Cerebellar cortex (tissue), 1 donor: ENCODE measurements at regions not wholly inside any gene's neighbourhood (a gene's known extent, or its start where the extent isn't known, plus 50 kb on each side); places are given as distances from the start of the nearest gene placed in this dataset.
"Not testable (repeated sequence)": the region's sequence is repeated elsewhere in the genome, so short reads cannot be mapped to it uniquely, and the experiment has no call there.

Source experiments
- DNase-seq: peaks from one replicate; pipeline ENCODE4 v3.0.0-alpha.2; 2015; ENCODE audit warnings: low spot score

DNA sequence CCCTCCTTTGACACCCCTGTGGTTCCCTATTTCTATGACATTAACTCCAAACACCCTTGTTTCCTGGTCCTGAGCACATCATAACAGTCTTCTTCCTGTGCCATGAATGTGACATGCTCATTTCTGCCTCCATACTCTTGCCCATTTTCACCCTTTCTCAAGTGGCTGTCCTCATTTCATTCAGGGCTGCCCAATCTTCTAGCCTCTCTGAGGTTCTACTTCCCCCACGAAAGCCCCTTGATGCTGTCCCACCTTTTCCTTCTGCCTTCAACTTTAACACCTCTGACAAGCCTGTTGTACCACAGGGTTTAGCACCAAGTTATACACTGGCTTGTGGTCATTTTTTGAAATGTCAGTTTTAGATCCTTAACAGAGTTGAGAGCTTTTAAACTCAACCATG is 136.2 kb upstream of the BOD1L1 start:
- no peak for DNase-seq

DNA sequence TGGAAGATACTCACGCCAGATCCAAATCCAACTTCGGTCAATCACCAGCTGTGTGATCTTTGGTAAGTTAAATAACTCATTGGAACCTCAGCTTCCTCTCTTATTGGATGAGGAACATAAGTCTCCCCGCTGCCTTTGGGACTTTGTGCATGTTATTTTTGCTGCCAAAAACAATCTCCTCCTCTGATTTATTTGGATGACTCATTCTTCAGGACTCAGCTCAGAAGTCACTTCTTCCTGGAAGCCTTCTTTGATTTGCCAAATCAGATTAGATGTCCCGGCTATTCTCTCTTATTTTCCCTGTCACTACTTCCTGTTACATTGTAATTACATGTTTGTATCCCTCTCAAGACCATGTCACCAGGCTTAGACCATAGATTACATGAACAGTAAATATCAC is 138.0 kb upstream of the BOD1L1 start:
- no peak for DNase-seq

DNA sequence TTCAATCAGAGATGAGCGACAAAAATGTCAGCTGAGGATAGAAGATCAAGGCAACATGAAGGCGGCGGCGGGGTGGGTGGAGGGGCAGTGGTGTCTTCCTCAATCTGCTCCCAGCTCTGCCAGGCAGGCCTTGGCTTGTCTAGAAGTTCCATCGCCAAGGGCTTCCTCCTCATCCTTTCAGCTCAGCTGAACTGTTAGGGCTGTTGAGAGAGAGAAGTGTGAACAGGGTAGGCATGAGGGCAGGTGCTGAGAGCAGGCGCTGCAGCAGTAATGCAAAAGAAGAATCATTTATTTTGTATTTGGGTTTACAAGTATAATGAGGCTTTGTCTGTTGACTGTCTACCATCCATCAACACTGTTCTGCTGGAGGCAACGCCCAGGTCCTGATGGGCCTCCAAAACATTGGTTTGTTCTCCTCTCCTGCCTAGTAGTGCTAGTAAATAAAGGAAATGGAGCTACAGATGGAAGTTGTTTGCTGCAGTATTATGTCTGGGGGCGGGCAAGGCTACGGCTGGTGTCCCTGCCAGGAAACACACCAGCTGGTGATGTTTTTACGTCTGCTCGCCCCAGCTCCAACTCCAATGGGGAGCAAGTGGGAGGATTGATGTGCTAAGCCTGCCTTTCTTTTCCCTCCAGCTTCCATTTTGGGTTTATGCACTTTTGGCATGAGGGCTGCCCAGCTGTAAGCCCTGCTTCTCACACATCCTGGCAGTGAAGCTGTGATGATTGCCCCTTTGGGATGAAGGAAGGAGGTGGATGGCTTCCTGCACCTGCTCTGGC is 139.4 kb upstream of the BOD1L1 start:
- no peak for DNase-seq

DNA sequence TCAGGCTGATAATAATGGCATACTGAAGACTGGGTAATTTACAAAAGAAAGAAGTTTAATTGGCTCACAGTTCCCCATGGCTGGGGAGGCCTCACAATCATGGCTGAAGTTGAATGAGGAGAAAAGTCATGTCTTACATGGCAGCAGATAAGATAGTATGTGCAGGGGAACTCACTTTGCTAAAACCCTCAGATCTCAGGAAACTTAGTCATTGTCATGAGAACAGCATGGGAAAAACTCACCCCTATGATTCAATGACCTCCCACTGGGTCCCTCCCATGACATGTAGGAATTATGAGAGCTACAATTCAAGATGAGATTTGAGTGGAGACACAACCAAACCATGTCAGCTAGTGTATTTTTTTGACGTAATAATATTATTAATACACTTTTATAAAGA is 149.8 kb upstream of the BOD1L1 start:
- no peak for DNase-seq

DNA sequence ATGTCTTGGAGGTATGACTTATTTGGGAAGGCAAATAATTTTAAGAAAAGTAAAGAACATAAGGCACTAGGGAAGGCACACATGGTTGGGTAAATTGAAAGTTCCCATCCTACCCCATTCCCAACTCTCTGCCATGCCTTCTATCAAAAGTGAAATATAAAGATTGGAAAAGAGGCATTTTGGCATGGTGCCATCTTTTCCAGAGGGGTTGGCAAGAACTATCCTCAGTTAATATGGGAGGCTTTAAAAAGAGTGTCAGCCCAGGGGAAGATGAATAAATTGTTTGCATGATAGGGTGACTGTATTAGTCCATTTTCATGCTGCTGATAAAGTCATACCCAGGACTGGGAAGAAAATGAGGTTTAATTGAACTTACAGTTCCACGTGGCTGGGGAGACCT is 150.8 kb upstream of the BOD1L1 start:
- DNase-seq: no peak

DNA sequence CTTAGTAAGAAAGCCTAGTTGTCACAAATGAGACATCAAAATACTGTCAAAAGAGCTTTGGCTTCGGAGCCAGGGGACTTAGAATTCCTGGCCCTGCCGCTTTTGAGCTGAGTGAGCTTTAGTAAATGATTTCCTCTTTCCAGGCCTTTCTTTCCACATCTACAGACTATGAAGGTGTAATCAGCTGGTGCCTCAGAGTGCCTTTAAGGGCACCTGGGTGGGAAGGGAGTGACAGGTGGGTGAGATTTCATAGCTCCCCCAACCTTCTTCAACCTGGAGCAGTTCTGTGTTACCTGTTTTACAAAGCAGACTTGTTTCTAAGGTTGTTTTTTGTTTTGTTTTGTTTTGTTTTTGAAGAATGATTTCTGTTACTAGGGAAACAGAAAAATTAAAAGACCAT is 154.7 kb upstream of the BOD1L1 start:
- no peak for DNase-seq

DNA sequence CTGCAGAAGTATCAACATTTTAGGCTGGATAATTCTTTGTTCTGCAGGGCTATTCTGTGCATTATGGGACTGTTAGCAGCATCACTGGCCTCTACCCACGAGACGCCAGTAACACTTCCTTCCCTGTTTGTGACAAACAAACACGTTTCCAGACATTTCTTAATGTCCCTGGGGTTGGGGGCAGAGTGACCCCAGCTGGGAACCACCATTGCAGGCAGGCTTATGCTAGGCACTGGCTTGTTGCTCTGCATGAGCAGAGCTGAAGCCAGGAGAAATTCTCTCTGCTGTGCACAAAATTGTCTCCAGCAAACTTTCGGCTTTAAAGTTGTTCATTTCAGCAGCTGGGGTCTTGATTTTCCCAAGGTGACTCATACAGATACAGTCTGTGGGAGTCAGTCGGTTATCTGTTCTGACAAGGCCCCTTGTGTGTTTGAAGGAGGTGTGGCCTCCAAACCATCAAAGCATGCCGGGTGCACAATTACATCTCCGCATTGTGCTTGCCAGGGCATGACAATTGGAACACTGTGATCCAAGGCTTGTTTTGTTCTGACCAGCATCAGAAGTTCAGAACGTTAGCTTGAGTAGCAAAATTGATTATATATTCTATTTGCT is 156.4 kb upstream of the BOD1L1 start:
- DNase-seq: no peak

DNA sequence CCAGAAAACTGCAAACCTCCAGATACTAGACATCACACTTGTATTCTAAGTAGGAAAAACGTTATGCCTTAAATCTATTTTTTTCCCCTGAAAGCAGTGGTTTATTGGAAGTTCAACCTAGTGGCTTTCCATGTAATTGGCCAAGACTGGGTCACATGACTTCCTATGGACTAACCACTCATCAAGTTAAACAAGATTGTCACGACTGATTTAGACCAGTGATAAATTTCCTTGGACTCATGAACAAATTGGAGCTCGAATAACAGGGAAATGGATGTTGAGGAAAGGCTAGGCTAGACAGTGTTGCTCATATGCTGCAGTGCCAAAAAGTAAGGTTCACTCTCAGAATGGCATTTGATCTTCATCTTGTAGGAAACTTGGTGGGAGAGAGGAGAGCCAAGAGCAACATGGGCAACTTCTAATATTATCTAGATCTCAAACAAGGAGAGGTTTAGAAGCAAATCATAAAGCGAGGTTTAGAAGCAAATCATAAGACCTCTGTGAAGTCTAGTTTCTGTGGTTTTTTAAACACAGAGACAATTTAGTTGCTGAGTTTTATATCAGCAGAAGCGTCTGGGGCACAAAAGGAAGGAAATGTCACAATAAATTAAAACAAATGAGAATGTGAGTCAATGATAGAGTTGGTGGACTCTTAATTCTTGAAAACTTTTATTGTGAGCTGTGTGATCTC is 165.6 kb upstream of the BOD1L1 start:
- no peak for DNase-seq

DNA sequence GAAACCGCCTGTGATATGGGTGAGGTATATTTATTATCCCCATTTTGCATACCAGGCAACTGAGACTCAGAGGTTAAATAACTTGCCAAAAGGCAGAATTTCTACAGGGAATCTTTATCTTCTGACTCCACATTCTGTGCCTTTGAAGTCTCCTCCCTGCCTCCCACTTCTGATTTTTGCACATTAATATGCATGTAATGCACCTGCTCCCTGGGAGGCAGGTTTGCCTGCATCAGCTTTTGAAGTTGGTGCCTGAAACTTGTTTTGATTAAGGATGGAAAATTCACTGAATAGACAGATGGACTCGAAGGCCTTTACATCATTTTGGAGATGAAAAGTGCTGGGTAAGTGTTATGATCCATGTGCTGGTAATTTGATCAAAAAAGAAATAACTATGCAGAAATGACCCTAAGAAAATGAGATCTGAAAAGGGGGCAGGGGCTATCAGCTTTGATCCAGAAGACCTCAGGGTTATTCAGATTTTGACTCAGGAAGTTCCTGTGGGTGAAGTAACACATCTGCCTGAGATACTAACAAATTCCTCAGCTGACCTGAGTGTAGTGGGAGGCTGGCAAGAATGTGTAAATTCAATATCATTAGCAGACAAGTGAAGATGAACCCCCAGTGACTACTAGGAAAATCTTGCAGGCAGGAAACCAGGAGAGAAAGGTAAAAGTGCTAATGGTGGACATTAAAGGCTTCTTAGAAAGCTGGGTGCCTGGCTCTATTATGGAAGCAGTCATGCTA is 167.5 kb upstream of the BOD1L1 start:
- DNase-seq: no peak

DNA sequence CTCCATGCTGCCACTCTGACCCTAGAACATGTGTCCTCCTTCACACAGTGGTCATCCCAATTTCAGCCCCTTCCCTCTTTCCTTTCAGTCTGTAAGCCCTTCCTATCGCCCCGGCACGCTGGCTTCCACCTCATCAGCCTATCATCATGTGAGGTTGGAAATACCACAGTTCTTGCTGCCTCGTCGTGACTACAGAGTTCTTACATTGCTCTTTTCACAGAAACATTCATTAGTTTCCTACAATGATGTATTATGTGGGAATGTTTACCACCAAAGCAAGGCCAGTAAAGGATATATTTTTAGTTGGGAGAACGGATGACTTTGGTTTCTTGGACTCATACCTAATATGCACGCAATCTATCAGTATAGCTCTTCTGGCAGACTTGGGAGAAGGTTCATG is 169.5 kb upstream of the BOD1L1 start:
- no peak for DNase-seq

DNA sequence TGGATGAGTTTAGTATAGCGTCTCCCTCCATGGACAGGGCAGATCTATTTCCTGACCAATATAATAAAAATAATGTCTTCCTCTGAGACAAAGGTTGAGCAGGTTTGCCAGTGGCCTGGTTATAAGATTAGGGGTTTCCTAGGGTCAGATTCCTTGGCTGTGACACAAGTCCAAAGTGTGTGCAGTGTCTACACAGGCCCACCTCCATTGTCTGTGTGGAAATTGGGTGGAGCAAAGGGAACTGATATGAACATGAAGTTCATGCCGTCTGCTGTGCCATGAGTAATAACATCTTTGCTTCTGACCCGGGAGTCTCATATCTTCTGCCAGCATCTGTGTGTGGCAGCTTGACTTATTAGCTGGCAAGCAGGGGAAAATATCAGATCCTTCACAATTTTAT is 187.7 kb upstream of the BOD1L1 start:
- DNase-seq: no peak

DNA sequence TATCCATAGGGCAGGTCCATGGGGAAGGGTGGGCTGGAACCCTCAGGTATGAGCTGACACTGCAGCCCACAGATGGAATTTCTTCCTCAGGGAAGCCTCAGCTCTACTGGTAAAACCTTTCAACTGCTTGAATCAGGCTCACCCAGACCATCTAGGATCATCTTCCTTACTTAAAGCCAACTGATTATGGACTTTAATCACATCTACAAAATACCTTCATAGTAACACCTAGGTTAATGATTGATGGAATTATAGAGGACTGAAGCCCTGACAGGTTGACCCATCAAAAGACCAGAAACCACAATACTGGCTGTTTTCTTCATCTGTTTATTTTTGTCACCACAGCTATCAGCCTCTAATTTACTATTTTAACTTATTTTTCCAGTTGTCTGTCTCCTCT is 188.9 kb upstream of the BOD1L1 start:
- no peak for DNase-seq

DNA sequence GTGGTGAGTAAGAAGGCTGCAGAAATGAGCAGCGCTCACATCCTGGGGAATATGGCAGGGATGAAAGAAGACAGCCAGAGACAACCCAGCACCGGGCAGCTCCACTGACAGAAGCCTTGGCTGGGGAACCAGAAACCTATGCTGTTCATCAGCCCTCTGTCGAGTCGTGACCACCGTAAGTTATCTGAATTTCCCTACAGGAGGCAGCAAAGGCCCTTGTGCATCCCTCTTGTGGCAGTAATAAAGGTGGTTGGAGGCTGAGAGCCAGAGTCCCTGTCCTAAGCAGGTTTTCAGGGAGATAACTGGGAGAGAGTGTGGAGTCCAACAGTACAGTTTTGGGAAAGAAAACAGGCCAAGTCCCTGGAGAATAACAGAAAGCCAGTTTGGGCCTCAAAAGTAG is 194.0 kb upstream of the BOD1L1 start:
- DNase-seq: no peak

DNA sequence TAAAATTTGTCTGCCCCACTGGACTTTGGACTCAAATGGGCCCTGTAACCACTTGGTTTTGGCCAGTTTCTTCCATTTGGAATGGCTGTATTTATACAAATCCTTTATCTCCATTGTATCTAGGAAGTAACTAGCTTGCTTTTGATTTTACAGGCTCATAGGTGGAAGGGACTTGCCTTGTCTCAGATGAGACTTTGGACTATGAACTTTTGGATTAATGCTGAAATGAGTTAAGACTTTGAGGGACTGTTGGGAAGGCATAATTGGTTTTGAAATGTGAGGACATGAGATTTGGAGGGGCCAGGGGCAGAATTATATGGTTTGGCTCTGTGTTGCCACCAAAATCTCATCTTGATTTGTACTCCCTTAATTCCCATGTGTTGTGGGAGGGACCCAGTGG is 198.3 kb upstream of the BOD1L1 start:
- DNase-seq: not testable (repeated sequence)

DNA sequence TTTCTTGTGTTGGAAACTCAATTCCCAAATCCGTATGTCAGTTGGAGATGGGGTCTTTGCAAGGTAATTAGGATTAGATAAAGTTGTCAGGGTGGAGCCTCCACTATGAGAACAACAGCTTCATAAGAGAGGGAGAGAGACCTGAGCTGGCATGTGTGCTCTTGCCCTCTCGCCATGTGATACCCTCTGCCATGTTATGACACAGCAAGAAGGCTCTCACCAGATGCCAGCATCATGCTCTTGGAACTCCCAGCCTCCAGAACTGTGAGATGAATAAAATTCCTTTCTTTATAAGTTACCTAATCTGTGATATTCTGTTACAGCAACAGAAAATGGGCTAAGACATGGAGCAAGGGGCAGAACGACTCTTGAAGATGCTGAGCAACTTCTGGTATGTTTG is 201.9 kb upstream of the BOD1L1 start:
- DNase-seq: no peak

DNA sequence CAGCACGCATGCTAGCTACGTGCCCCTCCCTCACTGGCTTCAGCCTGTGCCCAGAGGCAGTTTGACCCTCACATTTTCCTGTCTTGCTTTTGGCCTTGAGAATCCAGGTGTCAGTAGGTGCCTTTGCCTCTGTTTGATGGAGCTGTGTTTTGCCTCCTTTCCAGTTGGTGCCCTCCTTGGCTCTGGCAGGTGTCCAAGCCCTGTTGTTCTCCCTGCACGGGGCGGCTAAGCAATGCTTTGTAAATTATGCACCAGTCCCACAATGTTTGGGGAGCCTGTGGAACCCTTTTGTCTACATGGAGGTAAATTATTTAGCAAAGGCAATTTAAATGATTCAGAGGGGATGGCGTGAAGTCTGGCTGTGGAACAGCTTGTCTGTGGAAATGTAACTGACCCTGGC is 202.9 kb upstream of the BOD1L1 start:
- DNase-seq: peak; percentile 35

DNA sequence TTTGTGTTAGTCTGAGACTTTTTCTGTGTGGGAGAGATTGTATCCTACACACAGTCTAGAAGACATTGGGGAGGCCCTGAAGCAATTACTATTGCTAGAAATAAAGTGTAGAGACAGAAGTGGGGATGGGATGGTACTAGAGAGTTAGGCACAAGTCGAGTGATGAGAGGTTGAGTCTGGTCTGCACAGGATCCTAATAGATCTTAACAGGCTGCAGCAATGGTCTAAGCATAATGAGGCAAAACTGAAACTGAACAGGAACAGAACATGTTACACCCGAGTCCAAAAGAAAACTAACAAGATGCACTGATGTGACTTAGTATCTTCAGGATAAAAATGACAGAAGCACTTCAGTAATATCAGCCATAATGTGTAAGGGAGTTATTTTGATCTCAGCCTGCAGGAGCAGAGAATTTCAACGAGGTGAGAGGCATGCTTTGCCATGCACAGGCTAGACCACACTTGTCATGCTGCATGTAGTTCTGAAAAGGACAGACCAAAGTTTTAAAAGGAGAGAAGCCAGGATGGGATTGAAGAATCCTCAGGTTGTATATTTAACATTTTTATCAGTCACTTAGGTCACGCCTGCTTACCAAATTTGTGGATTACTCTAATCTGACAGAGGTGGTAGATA is 205.8 kb upstream of the BOD1L1 start:
- DNase-seq: no peak

DNA sequence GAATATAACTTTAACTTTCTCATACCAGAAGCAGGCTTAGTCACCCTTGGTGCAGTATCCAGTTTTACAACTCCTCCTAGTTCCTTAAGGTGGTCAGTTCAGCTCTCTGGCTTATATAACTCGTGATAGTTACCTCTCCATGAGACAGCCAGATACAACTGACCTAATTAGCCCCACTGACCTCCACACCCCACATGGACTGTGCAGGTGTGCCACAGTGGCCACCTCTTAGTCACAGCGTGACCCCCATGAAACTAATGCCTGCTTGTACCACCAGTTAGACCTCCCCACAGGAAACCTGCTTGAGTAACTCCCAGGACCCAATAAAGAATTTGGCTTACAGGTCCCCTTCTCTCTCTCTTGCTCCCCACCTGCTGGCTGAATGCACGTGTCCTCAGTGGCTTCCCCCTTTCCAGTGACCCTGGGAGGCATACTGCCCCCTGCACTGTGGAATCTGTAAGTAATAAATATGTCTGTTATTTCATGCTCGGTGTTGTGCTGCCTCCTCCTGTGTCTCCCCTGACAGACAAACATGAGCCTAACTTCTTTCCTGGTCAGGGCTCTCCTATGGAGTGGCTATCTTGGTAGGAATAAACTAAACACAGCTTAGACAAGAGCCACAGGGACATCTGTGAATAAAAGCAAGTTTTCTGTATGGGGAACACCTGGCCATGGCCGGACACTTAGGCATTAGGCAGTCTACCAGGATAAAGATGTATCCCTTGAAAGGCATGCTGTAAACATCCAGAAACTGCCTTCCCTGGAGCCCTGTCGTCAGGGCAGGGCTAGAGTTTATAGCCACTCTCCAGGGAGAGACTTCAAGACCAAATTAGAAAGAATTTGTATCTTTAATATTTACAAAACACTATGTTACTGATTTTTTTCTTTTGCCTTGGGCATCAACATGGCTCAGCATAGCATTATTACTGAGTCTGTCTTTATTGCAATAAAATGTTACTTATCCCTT is 209.7 kb upstream of the BOD1L1 start:
- no peak for DNase-seq

DNA sequence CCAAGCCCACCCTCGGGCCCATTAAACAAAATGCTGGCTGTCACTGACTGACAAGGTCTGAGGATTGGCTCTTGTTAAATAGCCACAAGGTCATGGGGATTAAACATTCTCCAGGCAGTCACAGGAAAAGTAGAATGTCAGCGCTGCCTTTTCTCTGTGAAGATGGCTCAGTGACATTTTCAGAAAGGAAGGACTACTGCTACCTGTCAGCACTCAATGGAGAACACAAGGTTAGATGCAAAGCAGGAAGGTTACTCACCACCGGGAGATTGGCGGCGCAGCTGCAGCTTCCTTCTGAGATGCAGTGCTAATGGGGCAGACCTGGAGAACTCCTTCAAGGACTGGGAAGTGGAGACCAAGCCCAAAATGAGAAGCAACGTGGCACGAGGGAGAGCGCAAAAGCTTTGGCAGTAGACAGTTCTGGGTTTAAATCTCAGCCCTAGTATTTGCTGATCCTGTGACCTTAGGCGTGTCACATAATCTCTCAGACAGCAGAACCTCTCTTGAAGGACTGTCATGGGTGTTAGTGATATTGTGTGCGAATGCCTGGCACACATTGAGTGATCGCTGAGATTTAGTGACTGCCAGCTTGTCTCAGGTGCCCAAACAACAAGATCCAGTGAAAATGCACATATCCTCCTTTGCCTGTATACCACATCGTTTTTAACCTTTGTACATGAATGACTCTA is 213.1 kb upstream of the BOD1L1 start:
- no peak for DNase-seq

DNA sequence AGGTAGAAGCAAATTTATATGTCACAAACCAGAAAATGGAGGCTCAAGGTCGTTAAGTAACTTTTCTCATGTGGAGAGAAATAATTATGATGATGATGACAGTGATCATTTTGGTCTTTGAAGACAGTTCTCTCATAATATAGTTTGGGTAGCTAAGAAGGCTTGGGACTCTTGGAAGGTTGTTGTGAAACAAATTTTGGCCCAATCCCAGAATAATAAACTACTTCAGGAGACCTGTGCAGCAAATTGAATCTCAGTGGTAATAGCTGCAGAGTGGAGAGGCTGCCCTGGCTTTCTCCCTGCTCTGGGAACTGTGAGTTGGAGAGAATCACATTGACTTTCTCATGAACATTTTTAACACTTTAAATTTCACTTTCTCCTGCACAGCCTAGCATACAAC is 217.2 kb upstream of the BOD1L1 start:
- DNase-seq: no peak
